GM19238 (cell line): ENCODE measurements at regions not wholly inside any gene's neighbourhood (a gene's known extent, or its start where the extent isn't known, plus 50 kb on each side); places are given as distances from the start of the nearest gene placed in this dataset.

ENCODE experiments used
- DNase-seq: peaks from one replicate; pipeline ENCODE4 v3.0.0; 2011; ENCODE audit warnings: low spot score; ENCODE audit not compliant: insufficient read length

DNA sequence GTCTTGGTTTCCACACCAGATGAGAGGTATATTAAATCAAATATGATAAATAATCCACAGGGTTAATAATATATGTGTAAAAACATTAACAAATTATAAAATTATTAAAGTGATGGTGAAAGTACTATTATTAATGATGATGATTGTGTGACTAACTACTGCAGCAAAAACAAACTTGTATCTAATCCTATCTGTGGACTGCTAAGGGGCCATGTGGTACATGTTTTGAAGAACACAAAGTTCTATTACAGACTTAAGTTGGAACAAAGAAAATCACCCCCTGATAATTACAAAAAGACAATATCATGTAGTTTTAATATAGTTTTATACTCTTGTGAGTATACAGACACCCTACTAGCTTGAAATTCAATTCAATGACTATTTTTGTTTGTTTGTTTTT is 504.2 kb upstream of the NBEA start:
- DNase-seq: no peak

DNA sequence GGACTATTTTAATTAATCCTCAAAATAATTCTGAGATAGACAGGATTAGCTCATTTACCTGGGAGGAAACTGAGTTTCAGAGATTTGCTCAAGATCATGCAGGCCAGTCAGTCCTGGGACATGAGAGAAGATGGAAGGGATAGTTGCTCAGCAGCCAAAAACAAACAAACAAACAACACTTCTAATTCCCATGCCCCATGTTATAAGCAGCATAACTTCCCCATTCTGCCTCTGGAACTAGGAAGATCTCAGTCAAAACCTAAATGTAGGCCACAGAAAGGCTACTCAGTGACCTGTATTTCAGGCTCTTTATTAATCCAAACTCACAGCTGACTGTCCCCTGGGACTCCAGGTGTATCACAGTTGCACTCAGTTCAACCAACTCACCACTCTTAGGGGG is 489.2 kb upstream of the NBEA start:
- DNase-seq: no peak

DNA sequence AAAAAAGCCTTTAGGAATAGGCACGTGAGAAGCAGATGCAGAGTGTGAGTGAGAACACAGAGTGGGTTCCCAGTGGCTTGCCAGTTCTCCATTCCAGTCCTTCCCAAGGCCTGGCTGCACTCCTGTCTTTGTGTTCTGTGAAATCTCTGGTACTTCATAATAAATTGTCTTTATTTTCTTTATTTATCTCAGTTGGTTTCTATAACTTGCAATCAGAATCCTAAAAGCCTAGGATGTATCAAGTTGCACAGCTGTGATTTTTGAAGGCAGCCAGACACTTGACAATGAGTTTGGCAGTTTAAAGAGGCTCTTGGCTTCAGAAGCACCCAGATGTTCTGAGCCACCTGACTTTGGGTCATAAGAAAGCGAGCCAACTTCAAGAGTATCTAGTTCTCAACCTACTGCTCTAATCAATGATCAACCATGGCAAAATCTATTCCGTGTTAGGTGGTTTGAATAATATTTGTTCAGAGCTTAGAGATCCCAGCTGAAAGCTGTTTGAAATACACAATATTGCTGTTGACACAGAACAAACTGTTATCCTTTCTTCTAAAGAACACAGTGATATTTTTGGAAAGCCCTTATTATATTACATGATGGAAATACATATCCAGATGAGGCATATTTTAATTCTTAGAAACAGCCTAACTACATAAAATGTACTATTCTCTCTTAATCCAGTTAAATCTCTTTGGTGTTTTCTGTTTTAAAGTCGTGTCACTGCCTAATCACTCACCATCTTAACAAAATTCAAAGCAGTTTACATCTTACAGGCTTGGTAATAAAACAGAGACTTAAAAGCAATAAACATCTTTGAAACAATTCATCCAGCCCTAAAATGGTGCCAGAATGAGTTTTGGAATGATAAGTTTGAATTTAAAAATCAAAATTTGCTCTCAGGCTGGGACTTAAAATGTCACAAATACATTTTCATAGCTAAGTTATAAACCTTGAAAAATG is 483.0 kb upstream of the NBEA start:
- DNase-seq: no peak

DNA sequence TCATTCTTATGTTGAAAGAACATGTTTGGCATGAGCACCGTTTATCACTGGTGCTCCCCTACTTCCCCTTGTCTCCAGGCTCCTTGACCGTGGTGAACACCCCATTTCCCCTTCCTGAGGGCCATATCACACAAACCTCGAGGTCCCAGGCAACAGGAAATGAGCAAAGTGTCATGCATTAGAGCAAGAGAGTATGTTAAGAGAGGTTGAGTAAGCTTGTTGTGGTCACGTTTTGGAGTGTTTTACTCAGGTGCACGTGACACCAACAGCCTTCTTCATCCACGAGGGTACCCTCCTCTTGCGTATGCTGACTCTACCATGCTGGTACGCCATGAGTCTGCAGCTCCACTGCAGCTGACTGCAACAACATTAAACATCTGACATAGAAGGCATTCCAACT is 482.2 kb upstream of the NBEA start:
- DNase-seq: no peak

DNA sequence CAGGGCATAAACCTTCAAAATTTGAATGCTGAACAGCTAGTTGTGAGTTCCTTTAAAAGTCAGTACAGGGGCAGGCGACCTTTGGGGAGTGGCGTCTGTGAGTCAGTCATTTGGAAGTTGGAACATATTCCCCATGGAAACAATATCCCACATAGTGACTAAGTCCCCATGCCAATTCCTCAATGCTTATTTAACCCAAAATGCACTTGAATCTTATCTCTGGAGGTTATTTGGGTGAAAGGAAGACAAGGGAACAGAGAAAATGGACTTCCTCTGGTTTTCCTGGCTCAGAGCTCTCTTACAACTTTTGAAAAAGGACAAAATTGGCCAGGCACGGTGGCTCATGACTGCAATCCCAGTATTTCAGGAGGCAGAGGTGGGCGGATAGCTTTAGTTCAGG is 479.2 kb upstream of the NBEA start:
- no peak for DNase-seq

DNA sequence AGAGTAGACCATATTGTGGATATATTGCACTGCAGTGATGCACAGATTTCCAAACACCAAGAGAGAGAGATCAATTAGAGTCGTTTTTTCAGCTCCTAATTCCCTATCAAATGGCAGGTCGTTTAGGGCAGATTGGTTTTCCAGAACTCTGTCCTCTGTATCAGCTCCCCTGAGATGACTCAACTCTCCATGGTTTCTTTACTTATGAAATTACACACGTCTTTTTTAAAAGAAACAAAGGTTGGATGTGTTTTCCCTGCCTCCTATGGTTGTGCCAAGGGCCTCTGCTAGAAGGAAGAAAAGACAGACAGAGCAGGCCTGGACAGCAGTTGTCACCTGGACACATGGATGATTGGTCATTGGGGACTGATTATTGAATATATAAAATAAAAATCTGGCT is 478.1 kb upstream of the NBEA start:
- DNase-seq: no peak

DNA sequence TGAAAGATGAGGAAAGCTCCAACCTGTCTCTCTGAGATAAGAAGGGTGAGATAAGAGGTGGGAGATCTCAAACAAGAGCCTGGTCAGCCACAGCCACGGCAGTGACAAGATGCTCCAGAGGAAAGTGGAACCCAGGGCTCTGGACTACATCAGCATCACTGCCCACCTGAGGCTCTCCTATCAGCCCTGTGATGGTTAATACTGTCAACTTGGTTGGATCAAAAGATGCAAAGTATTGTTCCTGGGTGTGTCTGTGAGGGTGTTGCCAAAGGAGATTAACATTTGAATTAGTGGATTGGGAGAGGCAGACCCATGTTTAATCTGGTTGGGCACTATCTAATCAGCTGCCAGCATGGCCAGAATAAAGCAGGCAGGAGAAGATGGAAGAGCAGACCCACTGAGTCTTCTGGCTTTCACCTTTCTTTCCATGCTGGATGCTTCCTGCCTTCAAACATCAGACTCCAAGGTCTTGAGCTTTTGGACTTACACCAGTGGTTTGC is 476.6 kb upstream of the NBEA start:
- DNase-seq: no peak

DNA sequence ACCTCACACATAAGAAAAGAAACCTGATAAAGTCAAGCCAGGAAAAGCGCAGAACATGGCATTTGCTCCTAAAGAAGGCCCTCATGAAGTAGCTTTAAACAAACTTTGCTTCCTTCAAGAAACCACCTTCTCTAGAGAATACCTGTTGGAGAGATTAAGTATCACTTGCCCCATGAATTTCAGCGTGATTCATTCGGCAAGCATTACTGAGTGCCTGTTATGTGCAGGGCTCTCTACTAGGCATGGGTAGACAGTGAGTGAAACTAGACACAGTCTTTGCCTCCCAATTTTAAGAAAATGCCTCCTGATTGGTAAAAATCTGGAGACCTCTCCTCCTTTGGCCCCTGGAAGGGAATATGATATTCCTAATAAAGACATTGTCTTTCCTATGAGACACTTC is 475.8 kb upstream of the NBEA start:
- no peak for DNase-seq

DNA sequence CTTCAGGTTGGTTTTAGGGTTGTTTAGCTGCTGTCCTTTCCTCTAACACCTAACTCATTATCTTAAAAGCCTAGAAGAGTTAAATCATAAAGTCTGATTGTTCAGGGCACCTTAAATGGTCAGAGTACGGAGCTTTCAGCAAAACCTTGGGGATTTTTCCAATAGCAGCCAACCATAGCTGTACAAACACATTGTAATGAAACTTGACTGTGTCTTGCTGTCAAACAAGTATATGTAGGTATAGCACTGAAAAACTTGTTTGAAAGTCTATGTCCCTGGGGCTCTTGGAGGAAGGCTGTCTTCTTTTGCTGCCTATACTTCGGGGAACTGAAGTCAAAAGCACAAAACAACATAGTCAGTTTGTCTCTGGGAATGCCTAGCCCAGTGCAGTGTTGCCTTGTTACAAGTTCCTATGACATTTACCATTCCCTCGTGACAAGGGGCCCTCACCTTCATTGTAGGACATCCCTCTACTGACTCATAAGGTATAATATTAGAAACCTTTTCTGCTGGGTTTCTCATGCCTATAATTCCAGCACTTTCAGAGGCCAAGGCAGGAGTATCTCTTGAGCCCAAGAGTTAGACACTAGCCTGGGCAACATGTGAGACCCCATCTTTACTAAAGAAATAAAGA is 474.5 kb upstream of the NBEA start:
- DNase-seq: no peak

DNA sequence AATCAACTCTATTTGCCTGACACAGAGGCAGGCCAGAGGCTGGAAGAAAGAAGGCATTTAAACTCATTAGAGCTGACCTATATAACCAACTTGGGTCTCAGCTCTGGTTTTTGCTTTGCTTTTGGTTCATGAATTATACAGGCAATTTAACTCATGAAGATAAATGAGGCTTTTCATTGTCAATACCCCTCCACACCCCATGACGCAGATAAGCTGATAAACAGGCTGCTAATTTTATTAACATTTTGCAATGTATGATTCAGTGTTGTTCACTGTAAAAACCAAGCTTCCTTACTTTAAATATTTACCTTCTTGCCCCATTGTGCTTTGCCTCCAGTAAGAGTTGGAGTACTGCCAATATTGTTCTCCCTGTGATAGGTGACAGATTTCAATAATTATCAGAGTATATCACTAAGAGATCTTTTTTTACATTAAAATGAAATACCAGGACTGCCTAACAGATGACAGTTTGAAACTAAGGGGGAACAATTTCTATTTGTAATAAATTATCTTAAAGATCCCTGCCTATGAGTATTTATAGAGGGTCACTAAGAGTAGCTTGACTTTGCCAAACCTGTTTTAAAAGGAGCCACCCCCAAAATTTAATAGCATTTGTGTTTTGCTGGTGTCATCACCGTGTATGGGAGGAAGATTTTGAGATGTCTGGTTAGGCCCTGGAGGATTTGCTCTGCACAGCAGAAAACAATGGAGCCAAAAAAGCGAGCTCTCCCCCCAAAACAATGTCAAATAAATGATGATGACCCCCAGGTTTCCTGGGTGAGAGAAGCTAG is 472.7 kb upstream of the NBEA start:
- DNase-seq: no peak

DNA sequence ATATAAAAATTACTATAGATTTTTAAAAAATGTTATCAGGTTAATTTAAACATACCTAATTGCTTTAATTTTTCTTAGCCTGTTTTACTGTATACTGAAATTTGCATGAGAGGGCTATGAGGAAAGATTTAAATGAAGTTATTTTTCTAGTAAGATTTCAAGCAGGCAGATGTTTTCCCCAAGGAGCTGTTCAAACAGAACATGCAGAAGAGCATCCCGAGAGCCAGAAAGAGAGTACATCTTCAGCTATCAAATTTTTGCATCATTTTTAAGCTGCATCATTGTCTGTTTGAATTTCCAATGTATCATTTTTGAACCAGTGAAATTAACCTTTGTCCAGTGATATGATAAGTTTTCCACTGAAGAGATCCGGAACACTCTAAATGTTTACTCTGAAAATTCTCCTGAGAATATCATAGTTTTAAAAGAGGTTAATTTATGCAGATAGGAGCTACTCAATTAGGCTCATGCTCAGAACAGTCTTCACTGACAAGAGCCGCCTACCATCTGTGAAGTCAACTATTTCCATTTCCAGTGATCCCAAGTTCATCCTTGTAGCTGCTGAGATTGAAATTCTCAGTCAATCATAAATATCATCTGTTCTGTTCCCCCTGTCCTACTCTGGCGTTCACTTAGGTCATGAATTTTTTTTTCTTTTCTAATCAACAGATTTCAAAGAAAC is 467.7 kb upstream of the NBEA start:
- no peak for DNase-seq

DNA sequence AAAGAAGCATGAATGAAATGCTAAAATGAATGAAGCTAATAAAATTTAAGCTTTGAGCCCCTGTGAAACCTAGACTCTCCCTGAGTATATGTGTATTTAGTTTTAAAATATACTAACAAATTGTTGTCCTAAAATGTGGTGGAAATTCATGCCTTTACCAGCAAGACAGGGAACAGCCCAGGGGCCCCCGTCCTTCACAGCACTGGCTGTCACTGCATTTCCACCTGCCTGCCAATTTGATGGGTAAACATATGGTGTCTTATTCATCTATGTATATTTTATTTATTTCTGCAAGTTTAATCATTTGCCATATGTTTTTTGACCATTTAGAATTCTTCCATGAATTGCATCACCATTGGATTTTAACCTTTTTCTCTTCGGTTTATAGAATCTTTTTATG is 463.7 kb upstream of the NBEA start:
- DNase-seq: no peak

DNA sequence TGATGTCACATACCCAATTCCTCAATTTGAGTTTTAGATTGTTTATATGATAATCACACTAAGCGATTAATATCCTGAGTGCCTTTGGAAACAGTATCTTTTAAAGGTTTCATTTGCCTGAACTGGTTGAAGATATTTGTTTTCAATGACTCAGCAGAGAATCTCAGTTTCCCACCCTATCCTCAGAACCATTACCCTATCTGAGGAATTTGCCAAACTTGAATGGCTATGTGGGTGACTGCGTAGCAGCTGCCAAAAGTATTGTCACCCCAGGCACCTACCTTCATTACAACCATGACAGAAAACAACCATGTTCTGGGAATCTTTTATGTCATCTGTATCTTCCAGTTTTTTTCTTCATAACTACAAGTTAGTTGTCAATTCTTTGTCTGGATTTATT is 440.1 kb upstream of the NBEA start:
- no peak for DNase-seq

DNA sequence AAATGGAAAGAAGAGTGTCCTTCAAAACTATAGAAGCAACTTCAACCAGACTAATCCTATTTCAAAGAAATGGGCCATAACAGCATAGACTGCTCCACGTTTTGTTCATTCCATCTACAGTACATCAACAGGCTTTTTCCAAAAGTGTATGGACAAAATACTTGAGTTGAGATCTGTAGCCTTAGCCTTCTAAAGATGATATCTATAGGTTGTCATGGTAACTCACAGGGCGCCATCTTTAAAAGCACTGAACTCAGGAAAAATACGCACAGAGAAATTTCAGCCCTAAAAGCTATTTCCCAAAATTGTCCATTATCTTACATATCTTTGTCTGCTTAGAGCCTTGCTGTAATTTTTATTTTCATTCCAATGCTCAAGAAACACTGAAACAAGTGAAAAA is 439.4 kb upstream of the NBEA start:
- no peak for DNase-seq

DNA sequence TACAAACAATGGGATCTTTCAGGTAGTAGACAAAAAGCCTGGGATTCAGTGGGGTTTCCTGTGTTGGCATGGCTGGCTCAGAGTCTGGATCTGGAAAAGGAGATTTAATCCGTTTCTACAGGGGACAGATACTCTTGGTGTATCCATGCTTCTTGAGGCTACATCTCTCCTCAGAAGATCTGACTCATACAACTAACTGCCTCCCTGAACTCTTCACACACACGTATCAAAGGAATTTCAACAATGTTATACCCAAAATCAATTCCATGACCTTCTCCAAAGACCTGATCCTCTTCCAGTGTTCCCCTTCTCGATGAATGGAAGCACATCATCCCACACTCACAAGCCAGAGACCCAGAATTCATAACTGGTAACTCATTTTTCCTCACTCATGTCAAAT is 435.3 kb upstream of the NBEA start:
- DNase-seq: no peak

DNA sequence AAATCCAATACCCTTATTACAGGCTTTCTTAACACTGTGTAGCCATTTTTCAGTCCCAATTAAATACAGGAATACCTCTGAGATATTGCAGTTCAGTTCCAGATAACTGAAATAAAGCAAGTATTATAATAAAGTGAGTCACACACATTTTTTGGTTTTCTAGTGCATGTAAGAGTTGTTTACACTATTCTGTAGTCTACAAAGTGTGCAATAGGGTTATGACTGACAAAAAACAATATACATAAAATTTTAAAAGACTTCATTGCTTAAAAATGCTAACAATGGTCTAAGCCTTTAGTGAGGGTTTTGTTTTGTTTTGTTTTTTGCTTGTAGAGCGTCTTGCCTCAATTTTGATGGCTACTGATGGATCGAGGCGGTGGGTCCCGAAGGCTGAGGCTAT is 434.4 kb upstream of the NBEA start:
- no peak for DNase-seq

DNA sequence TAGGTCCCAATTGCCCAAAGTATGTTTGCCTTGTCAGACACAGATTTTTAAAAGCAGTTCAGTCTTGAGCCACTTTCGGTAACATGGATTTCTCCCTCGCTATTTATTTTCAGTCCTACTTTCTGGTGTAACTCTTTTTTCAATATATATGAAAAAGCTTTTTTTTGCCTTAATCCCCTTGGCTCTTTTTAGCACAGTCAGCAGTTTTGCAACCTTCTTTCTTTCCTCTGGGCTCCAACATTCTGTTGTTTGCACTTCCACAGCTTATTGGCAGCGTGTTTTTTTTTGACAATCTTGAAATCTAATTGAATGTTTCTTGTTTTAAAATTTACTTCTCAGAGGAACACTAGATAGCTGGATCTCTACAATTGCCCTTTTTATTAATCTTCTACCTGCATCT is 429.3 kb upstream of the NBEA start:
- no peak for DNase-seq

DNA sequence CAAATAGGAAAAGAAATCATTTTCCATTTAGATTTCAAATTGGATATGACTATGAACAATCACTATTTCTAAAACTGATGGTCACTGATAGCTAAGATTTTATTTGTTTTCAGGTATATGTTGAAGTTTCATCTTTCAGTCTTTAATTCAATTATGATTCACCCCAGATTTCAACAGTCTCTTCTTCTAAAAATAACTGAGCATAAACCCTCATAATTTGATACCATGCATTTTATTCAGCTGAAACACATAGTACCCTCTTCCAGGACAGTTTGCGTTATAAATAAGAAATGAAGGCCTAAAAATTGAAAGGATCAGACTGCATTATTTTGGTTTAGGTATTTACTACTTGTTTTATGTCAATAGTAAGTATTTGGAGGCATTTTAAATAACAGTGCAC is 428.5 kb upstream of the NBEA start:
- no peak for DNase-seq

DNA sequence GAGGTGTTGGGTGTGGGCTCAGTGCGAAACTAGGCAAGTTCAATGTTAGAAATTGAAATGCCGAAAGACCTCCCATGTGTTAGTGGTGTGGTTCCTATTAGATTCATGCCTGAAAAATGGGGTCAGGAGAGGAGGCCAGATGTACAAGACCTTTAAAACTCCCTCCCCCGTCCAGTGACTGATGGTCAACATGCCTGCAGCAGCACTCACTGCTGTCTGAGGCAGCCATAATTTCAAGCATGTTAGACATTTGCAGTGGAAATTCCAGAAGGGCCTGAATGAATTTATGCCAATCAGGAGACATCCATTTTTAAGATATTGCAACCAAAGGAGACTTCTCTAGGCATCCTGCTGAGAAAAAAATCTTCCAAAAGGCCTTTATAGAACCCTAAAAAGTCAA is 426.9 kb upstream of the NBEA start:
- DNase-seq: no peak

DNA sequence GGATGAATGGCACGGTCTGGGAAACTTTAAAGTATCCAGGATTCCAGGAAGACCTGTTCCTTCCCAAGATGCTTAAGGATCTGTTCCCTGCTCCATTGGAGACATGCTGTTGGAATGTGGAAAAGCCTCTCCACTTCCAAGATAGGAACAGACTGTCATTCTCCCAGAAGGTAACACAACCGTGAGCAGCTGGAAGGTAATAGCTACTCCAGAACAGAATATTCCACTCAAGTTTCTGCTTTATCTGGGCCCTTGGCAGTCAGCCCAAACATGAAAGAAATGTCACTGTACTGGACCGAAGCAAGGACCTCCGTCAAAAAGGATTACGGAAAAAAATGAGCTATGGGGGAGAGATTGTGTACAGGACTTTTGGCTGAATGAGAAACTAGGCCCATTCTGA is 420.9 kb upstream of the NBEA start:
- DNase-seq: no peak

DNA sequence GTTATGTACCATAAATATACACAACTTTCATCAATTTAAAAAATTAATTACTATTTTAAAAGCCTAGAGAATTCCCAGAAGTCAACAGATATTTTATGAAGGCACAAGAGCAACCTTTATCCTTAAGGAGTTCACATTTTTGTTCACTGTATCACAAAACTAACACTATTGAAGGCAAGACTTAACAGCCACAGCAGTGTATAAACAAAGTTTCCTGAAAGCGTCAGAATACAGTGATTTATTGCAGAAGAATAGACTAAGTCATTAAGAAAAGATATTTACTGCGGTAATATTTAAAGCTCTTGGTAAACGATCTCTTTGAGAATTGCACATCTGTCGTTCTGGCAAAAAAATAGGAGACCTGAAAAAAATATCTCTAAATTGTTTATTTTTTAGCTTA is 419.3 kb upstream of the NBEA start:
- no peak for DNase-seq

DNA sequence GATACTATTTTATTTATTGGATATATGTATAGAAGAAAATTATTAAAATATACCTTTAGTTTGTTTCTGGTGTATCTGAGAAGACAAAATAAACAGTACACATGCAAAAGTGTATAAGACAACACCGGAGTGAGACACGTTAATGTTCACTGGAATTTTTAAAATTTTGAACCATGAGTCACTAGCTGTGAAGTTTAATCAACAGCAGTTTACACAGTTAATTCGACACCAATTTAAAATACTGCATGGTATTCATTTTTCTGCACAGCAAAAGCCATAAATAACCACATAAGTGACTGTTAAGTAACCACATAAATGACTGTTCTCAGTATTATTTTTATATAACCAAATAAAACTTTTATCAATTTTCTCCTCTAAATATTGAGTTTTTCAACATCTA is 418.7 kb upstream of the NBEA start:
- no peak for DNase-seq
